Karpas-422 (cell line): ENCODE measurements at regions not wholly inside any gene's neighbourhood (a gene's known extent, or its start where the extent isn't known, plus 50 kb on each side); places are given as distances from the start of the nearest gene placed in this dataset.

Source experiments
- DNase-seq: peaks from one replicate; pipeline ENCODE4 v3.0.0-alpha.2; 2015
- H2AFZ ChIP-seq: fragments of 200-600 bp; sonication (generic); 2 replicates; pipeline ENCODE4 v1.6.1; 2014; ENCODE audit warnings: antibody characterized with exemption, low read length, mixed read lengths
- H3K27ac ChIP-seq: fragments of 200-600 bp; sonication (generic); 2 replicates; pipeline ENCODE4 v1.5.1; 2014; ENCODE audit warnings: mild to moderate bottlenecking, low read length, moderate library complexity
- H3K27me3 ChIP-seq: fragments of 200-600 bp; sonication (generic); 2 replicates; pipeline ENCODE4 v1.6.1; 2014; ENCODE audit warnings: low read length, mixed read lengths
- H3K36me3 ChIP-seq: fragments of 200-600 bp; sonication (generic); 2 replicates; pipeline ENCODE4 v1.6.1; 2014; ENCODE audit warnings: low read length, mixed read lengths; ENCODE audit not compliant: insufficient read depth
- H3K4me1 ChIP-seq: fragments of 200-600 bp; sonication (generic); 2 replicates; pipeline ENCODE4 v1.6.1; 2014; ENCODE audit warnings: mild to moderate bottlenecking, low read length, mixed read lengths
- H3K4me2 ChIP-seq: fragments of 200-600 bp; sonication (generic); 2 replicates; pipeline ENCODE4 v1.6.1; 2014; ENCODE audit warnings: low read length, low read depth, mild to moderate bottlenecking; ENCODE audit not compliant: poor library complexity, severe bottlenecking
- H3K4me3 ChIP-seq: fragments of 200-600 bp; sonication (generic); 2 replicates; pipeline ENCODE4 v1.5.1; 2014; ENCODE audit warnings: mild to moderate bottlenecking, antibody characterized with exemption, low read length, mixed read lengths
- H3K79me2 ChIP-seq: fragments of 200-600 bp; sonication (generic); 2 replicates; pipeline ENCODE4 v1.6.1; 2014; ENCODE audit warnings: mild to moderate bottlenecking, low read length, mixed read lengths
- H3K9ac ChIP-seq: fragments of 200-600 bp; sonication (generic); 2 replicates; pipeline ENCODE4 v1.6.0; 2014; ENCODE audit warnings: low read length
- H3K9me2 ChIP-seq: fragments of 200-600 bp; sonication (generic), shearing (Covaris generic); replicated peaks from 2 replicates; pipeline ENCODE4 v1.6.0; 2014; ENCODE audit warnings: mild to moderate bottlenecking, low read length, moderate library complexity; ENCODE audit not compliant: insufficient read depth
- H3K9me3 ChIP-seq: fragments of 300-700, 200-600 bp; sonication (generic); 2 replicates; pipeline ENCODE4 v1.6.1; 2014; ENCODE audit warnings: low read length, mixed read lengths
- H4K20me1 ChIP-seq: fragments of 200-600 bp; sonication (generic); 2 replicates; pipeline ENCODE4 v1.6.1; 2014; ENCODE audit warnings: mild to moderate bottlenecking, antibody characterized with exemption, low read length, low read depth; ENCODE audit not compliant: insufficient read depth

DNA sequence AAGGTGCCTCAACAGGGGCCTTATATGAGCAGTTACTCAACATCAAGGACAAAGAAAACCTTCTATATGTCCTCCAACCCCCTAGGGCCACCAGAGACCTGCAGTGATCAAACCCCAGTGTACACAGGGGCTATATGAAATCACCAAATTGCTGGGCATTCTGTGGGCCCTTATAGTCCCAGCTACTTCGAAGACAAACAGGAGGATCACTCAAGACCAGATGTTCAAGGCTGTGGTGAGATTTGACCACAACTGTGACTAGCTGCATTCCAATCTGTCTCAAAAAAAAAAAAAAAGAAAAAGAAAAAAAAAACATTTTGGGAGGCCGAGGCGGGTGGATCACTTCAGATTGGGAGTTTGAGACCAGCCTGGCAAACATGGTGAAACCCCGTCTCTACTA, 51.0 kb upstream of the PRB2 start:
- Histone ChIP-seq H4K20me1 (no peaks in the 10 kb centered on the region), H2AFZ (no peak overlapping the region), H3K27ac (no peak overlapping the region), H3K79me2 (no peaks in the 10 kb centered on the region), H3K27me3 (no peaks in the 10 kb centered on the region), H3K36me3 (no peaks in the 10 kb centered on the region), H3K4me2 (no peak overlapping the region), H3K9ac (no peak overlapping the region), H3K9me3 (no peaks in the 10 kb centered on the region), H3K4me3 (no peak overlapping the region), H3K9me2 (no peaks in the 10 kb centered on the region), H3K4me1 (no peaks in the 10 kb centered on the region)
- no peak for DNase-seq

DNA sequence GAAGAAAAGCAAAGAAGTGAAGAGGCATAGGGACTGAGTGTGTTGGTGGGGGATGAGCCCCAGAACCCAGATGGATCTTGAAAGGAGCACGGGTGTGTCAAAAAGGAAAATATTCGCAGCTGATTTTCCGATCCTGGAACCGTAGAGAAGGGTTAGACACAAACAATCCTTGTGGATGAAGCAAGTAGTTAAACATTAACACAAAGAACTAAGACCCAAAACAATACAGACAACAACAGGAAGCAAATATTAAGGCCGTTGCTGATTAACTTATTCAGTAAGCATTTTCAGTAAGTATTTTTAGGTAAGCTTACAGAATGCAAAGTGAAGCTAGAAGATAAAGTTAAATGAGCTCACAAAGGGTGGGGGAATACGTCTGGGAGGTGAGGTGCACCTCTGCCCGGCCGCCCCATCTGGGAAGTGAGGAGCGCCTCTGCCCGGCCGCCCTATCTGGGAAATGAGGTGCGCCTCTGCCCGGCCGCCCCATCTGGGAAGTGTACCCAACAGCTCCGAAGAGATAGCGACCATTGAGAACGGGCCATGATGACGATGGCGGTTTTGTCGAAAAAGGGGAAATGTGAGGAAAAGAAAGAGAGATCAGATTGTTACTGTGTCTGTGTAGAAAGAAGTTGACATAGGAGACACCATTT, 62.8 kb upstream of the PRB2 start:
- no peak for DNase-seq
- no peak overlapping the region for H3K4me2 ChIP-seq
- H3K79me2 ChIP-seq, result no peaks in the 10 kb centered on the region
- no peak overlapping the region for H3K27ac ChIP-seq
- no peaks in the 10 kb centered on the region for H3K9me3 ChIP-seq
- H4K20me1 ChIP-seq, result no peaks in the 10 kb centered on the region
- H3K9ac ChIP-seq, result no peak overlapping the region
- no peaks in the 10 kb centered on the region for H3K4me1 ChIP-seq
- no peak overlapping the region for H2AFZ ChIP-seq
- no peaks in the 10 kb centered on the region for H3K9me2 ChIP-seq
- no peak overlapping the region for H3K4me3 ChIP-seq
- H3K36me3 ChIP-seq, result no peaks in the 10 kb centered on the region
- H3K27me3 ChIP-seq, result no peaks in the 10 kb centered on the region

DNA sequence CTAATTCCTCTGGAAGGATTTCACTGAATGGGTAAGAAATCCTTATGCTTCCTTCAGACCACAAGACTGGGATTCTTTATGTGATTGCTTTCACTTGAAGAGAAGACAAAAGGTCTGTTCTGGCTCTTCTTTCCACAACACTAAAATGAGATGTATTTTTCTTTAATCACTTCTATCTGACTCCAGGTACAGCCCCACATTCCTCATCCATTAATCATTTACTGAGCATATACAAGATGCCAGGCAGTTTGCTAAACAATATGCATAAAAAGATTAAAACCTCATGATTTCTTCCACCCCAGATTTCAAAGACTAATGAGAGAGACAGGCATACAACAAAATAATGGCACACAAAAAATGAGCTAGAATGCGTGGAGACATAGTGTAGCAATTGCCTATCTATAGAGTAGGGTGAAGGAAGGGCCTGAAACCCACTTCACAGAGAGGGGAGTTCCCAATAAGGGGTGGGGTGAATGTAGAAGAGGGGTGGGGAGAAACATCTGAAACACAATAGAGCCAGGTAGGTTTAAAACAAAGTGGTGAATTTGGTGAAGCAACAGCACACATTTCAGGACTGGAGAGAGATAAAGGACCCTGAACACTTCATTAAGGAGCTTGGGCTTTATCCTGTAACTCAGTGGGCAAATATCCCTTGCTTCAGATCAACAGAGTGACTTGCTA, 65.1 kb upstream of the PRB2 start:
- no peaks in the 10 kb centered on the region for H3K27me3 ChIP-seq
- no peak overlapping the region for H3K4me2 ChIP-seq
- H3K9me2 ChIP-seq, result no peaks in the 10 kb centered on the region
- H3K27ac ChIP-seq, result no peak overlapping the region
- H3K9me3 ChIP-seq, result no peaks in the 10 kb centered on the region
- H4K20me1 ChIP-seq, result no peaks in the 10 kb centered on the region
- no peak overlapping the region for H3K9ac ChIP-seq
- DNase-seq, result no peak
- no peak overlapping the region for H3K4me3 ChIP-seq
- no peaks in the 10 kb centered on the region for H3K36me3 ChIP-seq
- H3K4me1 ChIP-seq, result no peaks in the 10 kb centered on the region
- no peaks in the 10 kb centered on the region for H3K79me2 ChIP-seq
- H2AFZ ChIP-seq, result no peak overlapping the region

GRCh38 chr12:11461433-11461832, 66.1 kb upstream of the PRB2 start:
- DNase-seq, result no peak
- no peaks in the 10 kb centered on the region for H3K9me2 ChIP-seq
- no peak overlapping the region for H3K27ac ChIP-seq
- H3K9me3 ChIP-seq, result no peaks in the 10 kb centered on the region
- no peaks in the 10 kb centered on the region for H3K36me3 ChIP-seq
- no peak overlapping the region for H3K4me3 ChIP-seq
- no peaks in the 10 kb centered on the region for H4K20me1 ChIP-seq
- H2AFZ ChIP-seq, result no peak overlapping the region
- no peaks in the 10 kb centered on the region for H3K79me2 ChIP-seq
- no peak overlapping the region for H3K4me2 ChIP-seq
- no peaks in the 10 kb centered on the region for H3K27me3 ChIP-seq
- no peak overlapping the region for H3K9ac ChIP-seq
- no peaks in the 10 kb centered on the region for H3K4me1 ChIP-seq

- no peaks in the 10 kb centered on the region for H3K36me3 ChIP-seq
- H3K9ac ChIP-seq, result no peak overlapping the region
- no peak overlapping the region for H3K27ac ChIP-seq
- H3K4me3 ChIP-seq, result no peak overlapping the region
- H3K79me2 ChIP-seq, result no peaks in the 10 kb centered on the region
- no peak for DNase-seq
- H3K9me3 ChIP-seq, result no peaks in the 10 kb centered on the region
- no peak overlapping the region for H3K4me2 ChIP-seq
- H3K27me3 ChIP-seq, result no peaks in the 10 kb centered on the region
- no peak overlapping the region for H2AFZ ChIP-seq
- no peaks in the 10 kb centered on the region for H4K20me1 ChIP-seq
- no peaks in the 10 kb centered on the region for H3K4me1 ChIP-seq
- H3K9me2 ChIP-seq, result 0 out of 2 replicates have a peak, but pooled peaks cover 3% of the 10 kb centered on the region
Observed at GRCh38 chr12:11477110-11477509, 81.7 kb upstream of the PRB2 start.

DNA sequence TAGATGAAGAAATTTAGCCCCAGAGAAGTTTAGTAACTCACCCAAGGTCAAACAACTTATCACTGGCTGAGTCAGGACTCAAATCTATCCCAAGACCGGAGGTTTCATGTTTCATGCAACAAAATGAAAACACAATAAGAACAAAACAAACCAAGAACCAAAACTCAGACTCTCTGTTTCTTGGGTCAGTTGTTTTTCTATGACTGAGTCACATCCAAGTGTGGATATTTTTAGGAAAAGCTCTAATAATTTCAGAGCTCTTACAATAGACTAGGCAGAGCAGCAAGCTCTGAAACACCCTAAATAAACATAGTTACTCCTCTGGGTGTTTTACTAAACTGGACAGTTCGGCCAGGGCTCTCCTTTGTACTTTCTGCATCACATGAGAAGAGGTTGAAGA, 87.6 kb upstream of the PRB2 start:
- 0 out of 2 replicates have a peak, but pooled peaks cover 3% of the 10 kb centered on the region for H3K4me1 ChIP-seq
- H4K20me1 ChIP-seq, result no peaks in the 10 kb centered on the region
- H3K27ac ChIP-seq, result no peak overlapping the region
- DNase-seq, result no peak
- no peak overlapping the region for H2AFZ ChIP-seq
- H3K79me2 ChIP-seq, result no peaks in the 10 kb centered on the region
- no peaks in the 10 kb centered on the region for H3K27me3 ChIP-seq
- H3K36me3 ChIP-seq, result no peaks in the 10 kb centered on the region
- no peak overlapping the region for H3K4me2 ChIP-seq
- no peaks in the 10 kb centered on the region for H3K9me2 ChIP-seq
- H3K4me3 ChIP-seq, result no peak overlapping the region
- H3K9me3 ChIP-seq, result no peaks in the 10 kb centered on the region
- no peak overlapping the region for H3K9ac ChIP-seq

- H3K9me2 ChIP-seq, result no peaks in the 10 kb centered on the region
- no peaks in the 10 kb centered on the region for H3K79me2 ChIP-seq
- H3K36me3 ChIP-seq, result no peaks in the 10 kb centered on the region
- H3K4me2 ChIP-seq, result no peak overlapping the region
- no peak overlapping the region for H3K4me3 ChIP-seq
- no peak overlapping the region for H2AFZ ChIP-seq
- no peak overlapping the region for H3K27ac ChIP-seq
- peak; percentile 95 for DNase-seq
- 0 out of 2 replicates have a peak, but pooled peaks cover 3% of the 10 kb centered on the region for H3K4me1 ChIP-seq
- no peaks in the 10 kb centered on the region for H3K9me3 ChIP-seq
- no peaks in the 10 kb centered on the region for H3K27me3 ChIP-seq
- H3K9ac ChIP-seq, result no peak overlapping the region
- H4K20me1 ChIP-seq, result no peaks in the 10 kb centered on the region
Observed at GRCh38 chr12:11486623-11487444, 91.5 kb upstream of the PRB2 start.

GRCh38 chr12:11496157-11496851, 100.9 kb upstream of the PRB2 start:
- no peak overlapping the region for H3K4me3 ChIP-seq
- DNase-seq, result peak; percentile 44

More at GRCh38 chr12:11496157-11496851, 100.9 kb upstream of the PRB2 start:
- Histone ChIP-seq H3K79me2 (no peaks in the 10 kb centered on the region), H4K20me1 (no peaks in the 10 kb centered on the region), H3K27ac (no peak overlapping the region), H3K36me3 (no peaks in the 10 kb centered on the region), H3K4me1 (peaks cover 8% of the 10 kb centered on the region), H2AFZ (no peak overlapping the region), H3K9me3 (no peaks in the 10 kb centered on the region), H3K4me2 (no peak overlapping the region), H3K9me2 (no peaks in the 10 kb centered on the region), H3K9ac (no peak overlapping the region), H3K27me3 (no peaks in the 10 kb centered on the region)
